HG02885 (cell line): ENCODE measurements at regions not wholly inside any gene's neighbourhood (a gene's known extent, or its start where the extent isn't known, plus 50 kb on each side); places are given as distances from the start of the nearest gene placed in this dataset.

Source experiments
- ATAC-seq: cut with Tn5 transposase; IDR thresholded peaks from one replicate; pipeline ENCODE4 v1.9.1; 2021; ENCODE audit warnings: mild to moderate bottlenecking; ENCODE audit not compliant: unreplicated experiment, poor library complexity

- no peak for ATAC-seq
Measured at GRCh38 chr15:37537802-37538201, 396.6 kb upstream of the TMCO5A start.

GRCh38 chr15:37548116-37548515 is 386.3 kb upstream of the TMCO5A start:
- ATAC-seq: no peak

GRCh38 chr15:37550360-37551024 is 383.9 kb upstream of the TMCO5A start:
- no peak for ATAC-seq

GRCh38 chr15:37572401-37572800 is 362.0 kb upstream of the TMCO5A start:
- ATAC-seq: no peak

GRCh38 chr15:37574985-37575384 is 359.5 kb upstream of the TMCO5A start:
- ATAC-seq: no peak

- no peak for ATAC-seq
Measured at GRCh38 chr15:37576952-37577351, 357.5 kb upstream of the TMCO5A start.

- ATAC-seq: no peak
Measured at GRCh38 chr15:37581866-37582532, 352.4 kb upstream of the TMCO5A start.

GRCh38 chr15:37582852-37583251 is 351.6 kb upstream of the TMCO5A start:
- no peak for ATAC-seq

GRCh38 chr15:37586011-37586583 is 348.3 kb upstream of the TMCO5A start:
- ATAC-seq: no peak

GRCh38 chr15:37586976-37587375 is 347.5 kb upstream of the TMCO5A start:
- ATAC-seq: no peak

- ATAC-seq: no peak
Measured at GRCh38 chr15:37594417-37594816, 340.0 kb upstream of the TMCO5A start.

GRCh38 chr15:37595426-37595970 is 338.9 kb upstream of the TMCO5A start:
- ATAC-seq: no peak

GRCh38 chr15:37599156-37599555 is 335.3 kb upstream of the TMCO5A start:
- ATAC-seq: no peak

- no peak for ATAC-seq
Measured at GRCh38 chr15:37616215-37616614, 318.2 kb upstream of the TMCO5A start.

- ATAC-seq: no peak
Measured at GRCh38 chr15:37618353-37618752, 316.1 kb upstream of the TMCO5A start.

GRCh38 chr15:37619358-37620042 is 314.9 kb upstream of the TMCO5A start:
- ATAC-seq: no peak

GRCh38 chr15:37625576-37625975 is 308.9 kb upstream of the TMCO5A start:
- no peak for ATAC-seq

- no peak for ATAC-seq
Measured at GRCh38 chr15:37628507-37628906, 305.9 kb upstream of the TMCO5A start.

GRCh38 chr15:37636736-37637135 is 297.7 kb upstream of the TMCO5A start:
- no peak for ATAC-seq

- ATAC-seq: no peak
Measured at GRCh38 chr15:37638116-37638515, 296.3 kb upstream of the TMCO5A start.

- no peak for ATAC-seq
Measured at GRCh38 chr15:37638691-37639090, 295.7 kb upstream of the TMCO5A start.
